Activated CD8-positive, alpha-beta memory T cell treated with anti-CD3 and anti-CD28 coated beads, Interleukin-2, amount 50 U/mL, for 48 hours (primary cell): ENCODE measurements at regions not wholly inside any gene's neighbourhood (a gene's known extent, or its start where the extent isn't known, plus 50 kb on each side); places are given as distances from the start of the nearest gene placed in this dataset.

ENCODE experiments used
- DNase-seq: peaks from one replicate; pipeline ENCODE4 v3.0.0-alpha.2; 2020

- no peak for DNase-seq
Measured at GRCh38 chr2:23241121-23241520, 143.9 kb upstream of the KLHL29 start.

- no peak for DNase-seq
Measured at GRCh38 chr2:23241611-23242245, 143.3 kb upstream of the KLHL29 start.

- no peak for DNase-seq
Measured at GRCh38 chr2:23243073-23243659, 141.8 kb upstream of the KLHL29 start.

- DNase-seq = no peak
Measured at GRCh38 chr2:23244617-23245016, 140.4 kb upstream of the KLHL29 start.

GRCh38 chr2:23246992-23247683, 137.8 kb upstream of the KLHL29 start:
- no peak for DNase-seq

- no peak for DNase-seq
Measured at GRCh38 chr2:23248667-23249066, 136.3 kb upstream of the KLHL29 start.

GRCh38 chr2:23249348-23249747, 135.6 kb upstream of the KLHL29 start:
- DNase-seq = no peak

GRCh38 chr2:23250371-23250770, 134.6 kb upstream of the KLHL29 start:
- no peak for DNase-seq

- DNase-seq = no peak
Measured at GRCh38 chr2:23256643-23257042, 128.3 kb upstream of the KLHL29 start.

- no peak for DNase-seq
Measured at GRCh38 chr2:23260621-23261020, 124.4 kb upstream of the KLHL29 start.

- no peak for DNase-seq
Measured at GRCh38 chr2:23268467-23269263, 116.3 kb upstream of the KLHL29 start.

- DNase-seq = no peak
Measured at GRCh38 chr2:23269747-23270146, 115.2 kb upstream of the KLHL29 start.

GRCh38 chr2:23270810-23271209, 114.2 kb upstream of the KLHL29 start:
- DNase-seq = no peak

- no peak for DNase-seq
Measured at GRCh38 chr2:23271230-23271629, 113.7 kb upstream of the KLHL29 start.

- no peak for DNase-seq
Measured at GRCh38 chr2:23273786-23274185, 111.2 kb upstream of the KLHL29 start.

- no peak for DNase-seq
Measured at GRCh38 chr2:23280401-23280800, 104.6 kb upstream of the KLHL29 start.

- DNase-seq = no peak
Measured at GRCh38 chr2:23283653-23284052, 101.3 kb upstream of the KLHL29 start.

- DNase-seq = no peak
Measured at GRCh38 chr2:23285091-23285800, 99.7 kb upstream of the KLHL29 start.

GRCh38 chr2:23286031-23286757, 98.8 kb upstream of the KLHL29 start:
- DNase-seq = no peak

GRCh38 chr2:23286758-23287704, 97.9 kb upstream of the KLHL29 start:
- no peak for DNase-seq

GRCh38 chr2:23289671-23290070, 95.3 kb upstream of the KLHL29 start:
- no peak for DNase-seq
